OCI-LY1 (cell line): ENCODE measurements at regions not wholly inside any gene's neighbourhood (a gene's known extent, or its start where the extent isn't known, plus 50 kb on each side); places are given as distances from the start of the nearest gene placed in this dataset.

Source experiments
- H2AFZ ChIP-seq: fragments of 200-600 bp; sonication (generic), shearing (Covaris generic); 2 replicates; pipeline ENCODE4 v1.6.0; 2014; ENCODE audit warnings: antibody characterized with exemption, mild to moderate bottlenecking, low read length
- H3F3A ChIP-seq: fragments of 200-600 bp; sonication (generic), shearing (Covaris generic); 2 replicates; pipeline ENCODE4 v1.6.0; 2014; ENCODE audit warnings: mild to moderate bottlenecking, antibody characterized with exemption, low read length, moderate library complexity; ENCODE audit not compliant: insufficient read depth
- H3K27ac ChIP-seq: fragments of 200-600 bp; sonication (generic); 2 replicates; pipeline ENCODE4 v1.5.1; 2014; ENCODE audit warnings: low read length, mixed run types, mild to moderate bottlenecking, low read depth; ENCODE audit not compliant: poor library complexity, severe bottlenecking
- H3K27me3 ChIP-seq: fragments of 200-600 bp; sonication (generic); 2 replicates; pipeline ENCODE4 v1.6.0; 2014; ENCODE audit warnings: antibody characterized with exemption, mild to moderate bottlenecking, low read length, moderate library complexity; ENCODE audit not compliant: insufficient read depth
- H3K36me3 ChIP-seq: fragments of 200-600 bp; sonication (generic); 2 replicates; pipeline ENCODE4 v1.6.1; 2014; ENCODE audit warnings: mild to moderate bottlenecking, antibody characterized with exemption, low read length, moderate library complexity, mixed read lengths; ENCODE audit not compliant: insufficient read depth
- H3K4me1 ChIP-seq: fragments of 200-600 bp; sonication (generic); 2 replicates; pipeline ENCODE4 v1.5.1; 2014; ENCODE audit warnings: mild to moderate bottlenecking, low read length, moderate library complexity; ENCODE audit not compliant: insufficient read depth, severe bottlenecking
- H3K4me2 ChIP-seq: fragments of 200-600 bp; sonication (generic), shearing (Covaris generic); 2 replicates; pipeline ENCODE4 v1.6.1; 2014; ENCODE audit warnings: low read length
- H3K4me3 ChIP-seq: fragments of 200-600 bp; sonication (generic); 2 replicates; pipeline ENCODE4 v1.5.1; 2014; ENCODE audit warnings: low read length, low read depth, mild to moderate bottlenecking, mixed read lengths; ENCODE audit not compliant: poor library complexity, severe bottlenecking
- H3K79me2 ChIP-seq: fragments of 200-600 bp; shearing (Covaris generic); 2 replicates; pipeline ENCODE4 v1.6.1; 2016; ENCODE audit warnings: mixed run types, low read length, mixed read lengths; ENCODE audit not compliant: insufficient read depth
- H3K9ac ChIP-seq: fragments of 200-600 bp; sonication (generic), shearing (Covaris generic); 2 replicates; pipeline ENCODE4 v1.6.1; 2014; ENCODE audit warnings: mild to moderate bottlenecking, low read length, mixed read lengths
- H3K9me2 ChIP-seq: fragments of 200-600 bp; sonication (generic), shearing (Covaris generic); 2 replicates; pipeline ENCODE4 v1.6.1; 2014; ENCODE audit warnings: low read depth, mild to moderate bottlenecking, low read length, mixed read lengths
- H3K9me3 ChIP-seq: fragments of 200-600 bp; shearing (Covaris generic); 2 replicates; pipeline ENCODE4 v1.6.1; 2014; ENCODE audit warnings: low read length, mixed read lengths
- H4K20me1 ChIP-seq: fragments of 200-600 bp; sonication (generic), shearing (Covaris generic); 2 replicates; pipeline ENCODE4 v1.6.0; 2016; ENCODE audit warnings: mild to moderate bottlenecking, low read length; ENCODE audit not compliant: insufficient read depth
- EZH2 ChIP-seq: fragments of 200-600 bp; sonication (generic), shearing (Covaris generic); IDR thresholded peaks from 2 replicates; pipeline ENCODE4 v1.8.0; 2017; ENCODE audit warnings: borderline replicate concordance, mixed run types, mild to moderate bottlenecking, antibody characterized with exemption, low read length, moderate library complexity, mixed read lengths
- TF ChIP-seq, protein P1 (sequence below): fragments of 200-600 bp; sonication (generic), shearing (Covaris generic); IDR thresholded peaks from 2 replicates; pipeline ENCODE4 v1.5.1; 2017; ENCODE audit warnings: mild to moderate bottlenecking, antibody characterized with exemption, low read length, moderate library complexity, mixed read lengths

DNA sequence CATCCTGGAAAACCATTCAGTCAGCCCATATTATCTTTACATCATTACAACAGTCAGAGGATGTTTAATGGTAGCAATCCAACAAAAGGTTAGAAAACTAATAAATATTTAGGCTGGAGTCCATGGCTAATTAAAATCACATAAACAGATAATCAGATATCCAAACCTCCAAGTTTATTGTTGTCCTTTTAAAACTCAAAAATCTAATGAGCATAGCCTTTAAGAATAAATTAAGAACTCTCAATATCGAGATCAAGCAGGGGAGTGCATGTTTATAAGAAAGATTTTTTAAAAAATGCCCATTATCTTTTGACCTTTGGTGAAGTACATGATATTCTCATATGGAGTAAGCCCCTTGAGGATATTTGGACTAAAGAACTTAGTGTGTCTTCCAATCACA is 842.9 kb upstream of the SEMA6A start:
- H3F3A ChIP-seq, result no peaks in the 10 kb centered on the region
- no peaks in the 10 kb centered on the region for H3K9me3 ChIP-seq
- no peak overlapping the region for H2AFZ ChIP-seq
- no peaks in the 10 kb centered on the region for H3K9me2 ChIP-seq
- no peaks in the 10 kb centered on the region for H4K20me1 ChIP-seq
- no peaks in the 10 kb centered on the region for H3K4me1 ChIP-seq
- H3K4me3 ChIP-seq, result no peak overlapping the region
- H3K27me3 ChIP-seq, result no peaks in the 10 kb centered on the region
- no peak overlapping the region for H3K4me2 ChIP-seq
- H3K79me2 ChIP-seq, result no peaks in the 10 kb centered on the region
- H3K9ac ChIP-seq, result no peak overlapping the region
- H3K27ac ChIP-seq, result no peak overlapping the region
- no peak for TF ChIP-seq EZH2
- TF ChIP-seq, protein P1, sequence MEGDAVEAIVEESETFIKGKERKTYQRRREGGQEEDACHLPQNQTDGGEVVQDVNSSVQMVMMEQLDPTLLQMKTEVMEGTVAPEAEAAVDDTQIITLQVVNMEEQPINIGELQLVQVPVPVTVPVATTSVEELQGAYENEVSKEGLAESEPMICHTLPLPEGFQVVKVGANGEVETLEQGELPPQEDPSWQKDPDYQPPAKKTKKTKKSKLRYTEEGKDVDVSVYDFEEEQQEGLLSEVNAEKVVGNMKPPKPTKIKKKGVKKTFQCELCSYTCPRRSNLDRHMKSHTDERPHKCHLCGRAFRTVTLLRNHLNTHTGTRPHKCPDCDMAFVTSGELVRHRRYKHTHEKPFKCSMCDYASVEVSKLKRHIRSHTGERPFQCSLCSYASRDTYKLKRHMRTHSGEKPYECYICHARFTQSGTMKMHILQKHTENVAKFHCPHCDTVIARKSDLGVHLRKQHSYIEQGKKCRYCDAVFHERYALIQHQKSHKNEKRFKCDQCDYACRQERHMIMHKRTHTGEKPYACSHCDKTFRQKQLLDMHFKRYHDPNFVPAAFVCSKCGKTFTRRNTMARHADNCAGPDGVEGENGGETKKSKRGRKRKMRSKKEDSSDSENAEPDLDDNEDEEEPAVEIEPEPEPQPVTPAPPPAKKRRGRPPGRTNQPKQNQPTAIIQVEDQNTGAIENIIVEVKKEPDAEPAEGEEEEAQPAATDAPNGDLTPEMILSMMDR, result no peak
- H3K36me3 ChIP-seq, result no peaks in the 10 kb centered on the region

DNA sequence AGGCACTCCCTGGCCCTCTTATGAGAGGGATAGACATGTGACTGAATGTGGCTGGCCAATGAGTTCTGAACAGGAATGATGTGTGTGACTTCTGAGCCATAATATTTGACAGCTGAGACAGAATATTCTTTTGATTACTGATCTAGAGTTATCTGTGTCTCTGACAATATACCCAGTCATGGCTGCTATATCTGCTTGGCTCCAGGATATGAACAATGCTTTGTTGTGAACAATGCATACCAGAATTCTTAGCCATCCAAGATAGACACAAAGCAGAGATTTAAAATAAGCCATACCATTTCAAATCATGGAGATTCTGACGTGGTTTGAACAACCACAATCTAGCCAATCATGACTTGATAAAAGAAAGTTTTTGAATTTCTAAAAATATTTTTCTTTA is 840.3 kb upstream of the SEMA6A start:
- TF ChIP-seq EZH2, result no peak
- TF ChIP-seq, protein P1, result no peak
- H3K4me1 ChIP-seq, result no peaks in the 10 kb centered on the region
- no peaks in the 10 kb centered on the region for H4K20me1 ChIP-seq
- H3K4me3 ChIP-seq, result no peak overlapping the region
- H3K9me2 ChIP-seq, result no peaks in the 10 kb centered on the region
- H3K27me3 ChIP-seq, result no peaks in the 10 kb centered on the region
- H3K36me3 ChIP-seq, result no peaks in the 10 kb centered on the region
- no peak overlapping the region for H3K4me2 ChIP-seq
- no peak overlapping the region for H3K9ac ChIP-seq
- no peaks in the 10 kb centered on the region for H3F3A ChIP-seq
- H3K9me3 ChIP-seq, result no peaks in the 10 kb centered on the region
- no peak overlapping the region for H3K27ac ChIP-seq
- H2AFZ ChIP-seq, result no peak overlapping the region
- no peaks in the 10 kb centered on the region for H3K79me2 ChIP-seq

DNA sequence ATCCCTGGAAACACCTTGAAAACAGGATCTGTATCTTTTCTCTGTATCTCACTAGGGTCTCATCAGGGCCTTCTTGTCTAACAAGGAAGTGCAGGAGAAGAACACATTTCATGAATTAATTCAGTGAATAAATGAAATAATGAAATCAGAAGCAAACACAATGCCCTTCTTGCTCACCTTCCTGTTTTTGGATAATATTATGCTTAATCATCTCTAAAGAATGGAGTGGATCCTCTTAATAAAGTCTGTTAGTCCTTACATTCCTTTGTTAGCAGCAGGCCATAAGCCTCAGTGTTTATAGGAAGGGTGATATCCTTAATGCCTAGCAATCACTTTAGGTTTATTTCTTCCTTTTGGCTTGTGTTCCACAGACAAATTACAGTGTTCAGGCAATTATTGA is 837.1 kb upstream of the SEMA6A start:
- Histone ChIP-seq H3F3A (no peaks in the 10 kb centered on the region), H3K9ac (no peak overlapping the region), H2AFZ (no peak overlapping the region), H3K9me3 (no peaks in the 10 kb centered on the region), H3K4me1 (no peaks in the 10 kb centered on the region), H3K36me3 (no peaks in the 10 kb centered on the region), H3K27ac (no peak overlapping the region), H3K27me3 (no peaks in the 10 kb centered on the region), H3K79me2 (no peaks in the 10 kb centered on the region), H3K4me3 (no peak overlapping the region), H3K9me2 (no peaks in the 10 kb centered on the region), H4K20me1 (no peaks in the 10 kb centered on the region), H3K4me2 (no peak overlapping the region)
- TF ChIP-seq, protein P1, result no peak
